ENCODE measurements at regions not wholly inside any gene's neighbourhood (a gene's known extent, or its start where the extent isn't known, plus 50 kb on each side); places are given as distances from the start of the nearest gene placed in this dataset.
"Not testable (repeated sequence)": the region's sequence is repeated elsewhere in the genome, so short reads cannot be mapped to it uniquely, and the experiment has no call there.

DNA sequence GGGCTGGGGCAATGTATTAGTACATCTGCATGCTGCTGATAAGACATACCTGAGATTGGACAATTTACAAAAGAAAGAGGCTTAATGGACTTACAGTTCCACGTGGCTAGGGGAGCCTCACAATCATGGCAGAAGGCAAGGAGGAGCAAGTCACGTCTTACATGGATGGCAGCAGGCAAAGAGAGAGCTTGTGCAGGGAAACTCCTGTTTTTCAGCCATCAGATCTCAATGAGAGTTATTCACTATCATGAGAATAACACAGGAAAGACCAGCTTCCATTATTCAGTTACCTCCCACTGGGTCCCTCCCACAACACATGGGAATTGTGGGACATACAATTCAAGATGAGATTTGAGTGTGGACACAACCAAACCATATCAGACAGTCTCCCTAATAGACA, 504.2 kb upstream of the FANCL start:
- TF ChIP-seq, protein P1, sequence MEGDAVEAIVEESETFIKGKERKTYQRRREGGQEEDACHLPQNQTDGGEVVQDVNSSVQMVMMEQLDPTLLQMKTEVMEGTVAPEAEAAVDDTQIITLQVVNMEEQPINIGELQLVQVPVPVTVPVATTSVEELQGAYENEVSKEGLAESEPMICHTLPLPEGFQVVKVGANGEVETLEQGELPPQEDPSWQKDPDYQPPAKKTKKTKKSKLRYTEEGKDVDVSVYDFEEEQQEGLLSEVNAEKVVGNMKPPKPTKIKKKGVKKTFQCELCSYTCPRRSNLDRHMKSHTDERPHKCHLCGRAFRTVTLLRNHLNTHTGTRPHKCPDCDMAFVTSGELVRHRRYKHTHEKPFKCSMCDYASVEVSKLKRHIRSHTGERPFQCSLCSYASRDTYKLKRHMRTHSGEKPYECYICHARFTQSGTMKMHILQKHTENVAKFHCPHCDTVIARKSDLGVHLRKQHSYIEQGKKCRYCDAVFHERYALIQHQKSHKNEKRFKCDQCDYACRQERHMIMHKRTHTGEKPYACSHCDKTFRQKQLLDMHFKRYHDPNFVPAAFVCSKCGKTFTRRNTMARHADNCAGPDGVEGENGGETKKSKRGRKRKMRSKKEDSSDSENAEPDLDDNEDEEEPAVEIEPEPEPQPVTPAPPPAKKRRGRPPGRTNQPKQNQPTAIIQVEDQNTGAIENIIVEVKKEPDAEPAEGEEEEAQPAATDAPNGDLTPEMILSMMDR (IDR thresholded peaks at IDR 0.05; ENCODE audit: low read length), result not testable (repeated sequence)
- not testable (repeated sequence) for TF ChIP-seq EZH2 (optimal IDR thresholded peaks at IDR 0.05; ENCODE audit: low read depth, low read length); EZH2phosphoT487 (IDR thresholded peaks at IDR 0.05; ENCODE audit: low read length)

All from MM.1S (cell line).